Endothelial cell (in vitro differentiated cells): ENCODE measurements at regions not wholly inside any gene's neighbourhood (a gene's known extent, or its start where the extent isn't known, plus 50 kb on each side); places are given as distances from the start of the nearest gene placed in this dataset.

Experiments
- DNase-seq: peaks from one replicate; pipeline ENCODE4 v3.0.0; 2021; ENCODE audit warnings: low spot score
- H3K27ac Mint-ChIP-seq: one replicate; pipeline ENCODE4 v1.8.0; 2021; ENCODE audit warnings: mixed read lengths, inconsistent platforms; ENCODE audit not compliant: unreplicated experiment
- H3K27me3 Mint-ChIP-seq: one replicate; pipeline ENCODE4 v1.8.0; 2021; ENCODE audit warnings: mild to moderate bottlenecking, moderate library complexity, mixed read lengths, inconsistent platforms; ENCODE audit not compliant: unreplicated experiment
- H3K36me3 Mint-ChIP-seq: one replicate; pipeline ENCODE4 v1.8.0; 2021; ENCODE audit warnings: mild to moderate bottlenecking, low read depth, mixed read lengths, inconsistent platforms; ENCODE audit not compliant: unreplicated experiment
- H3K4me1 Mint-ChIP-seq: one replicate; pipeline ENCODE4 v1.8.0; 2021; ENCODE audit warnings: mild to moderate bottlenecking, mixed read lengths, inconsistent platforms; ENCODE audit not compliant: unreplicated experiment
- H3K4me3 Mint-ChIP-seq: one replicate; pipeline ENCODE4 v1.8.0; 2021; ENCODE audit warnings: mild to moderate bottlenecking, mixed read lengths, inconsistent platforms; ENCODE audit not compliant: unreplicated experiment
- H3K9me3 Mint-ChIP-seq: one replicate; pipeline ENCODE4 v1.8.0; 2021; ENCODE audit warnings: mixed read lengths, inconsistent platforms; ENCODE audit not compliant: unreplicated experiment
- CTCF ChIP-seq: fragments of 200-600 bp; sonication (generic); IDR thresholded peaks from one replicate; pipeline ENCODE4 v1.5.0; 2021; ENCODE audit warnings: antibody characterized with exemption; ENCODE audit not compliant: unreplicated experiment

GRCh38 chr13:22549126-22549525 is 631.7 kb upstream of the SGCG start:
- Mint-ChIP-seq H3K36me3 (peaks cover 3% of the 10 kb centered on the region), H3K4me1 (no peaks in the 10 kb centered on the region)
- TF ChIP-seq CTCF = no peak

GRCh38 chr13:22561581-22561980 is 619.2 kb upstream of the SGCG start:
- Mint-ChIP-seq H3K4me3 (no peak overlapping the region), H3K36me3 (no peaks in the 10 kb centered on the region), H3K27me3 (no peaks in the 10 kb centered on the region), H3K4me1 (no peaks in the 10 kb centered on the region), H3K9me3 (no peaks in the 10 kb centered on the region), H3K27ac (no peak overlapping the region)
- no peak for TF ChIP-seq CTCF
- DNase-seq = no peak

More at GRCh38 chr13:22549126-22549525, 631.7 kb upstream of the SGCG start:
- no peak for DNase-seq
- Mint-ChIP-seq H3K9me3 (no peaks in the 10 kb centered on the region), H3K4me3 (no peak overlapping the region), H3K27ac (no peak overlapping the region), H3K27me3 (no peaks in the 10 kb centered on the region)

- no peak for DNase-seq
- no peak for TF ChIP-seq CTCF
- Mint-ChIP-seq H3K9me3 (no peaks in the 10 kb centered on the region), H3K27me3 (no peaks in the 10 kb centered on the region), H3K4me1 (no peaks in the 10 kb centered on the region), H3K4me3 (no peak overlapping the region), H3K27ac (no peak overlapping the region), H3K36me3 (no peaks in the 10 kb centered on the region)
These were observed 618.7 kb upstream of the SGCG start for GRCh38 chr13:22562116-22562515.

GRCh38 chr13:22563272-22563671 is 617.5 kb upstream of the SGCG start:
- no peak for DNase-seq

GRCh38 chr13:22569811-22570210 is 611.0 kb upstream of the SGCG start:
- Mint-ChIP-seq H3K4me3 (no peak overlapping the region), H3K4me1 (no peaks in the 10 kb centered on the region), H3K27me3 (no peaks in the 10 kb centered on the region), H3K9me3 (no peaks in the 10 kb centered on the region), H3K36me3 (no peaks in the 10 kb centered on the region), H3K27ac (no peak overlapping the region)
- TF ChIP-seq CTCF = no peak
- no peak for DNase-seq

More at GRCh38 chr13:22563272-22563671, 617.5 kb upstream of the SGCG start:
- no peaks in the 10 kb centered on the region for H3K27me3 Mint-ChIP-seq
- H3K4me1 Mint-ChIP-seq = no peaks in the 10 kb centered on the region
- TF ChIP-seq CTCF = no peak
- no peak overlapping the region for H3K27ac Mint-ChIP-seq
- no peaks in the 10 kb centered on the region for H3K36me3 Mint-ChIP-seq
- no peak overlapping the region for H3K4me3 Mint-ChIP-seq
- H3K9me3 Mint-ChIP-seq = no peaks in the 10 kb centered on the region
